ENCODE measurements at regions not wholly inside any gene's neighbourhood (a gene's known extent, or its start where the extent isn't known, plus 50 kb on each side); places are given as distances from the start of the nearest gene placed in this dataset.

- H3K4me1 ChIP-seq (ENCODE audit: control insufficient read depth, insufficient read depth, low read length): peaks cover 2% of the 10 kb centered on the region
- H3K36me3 ChIP-seq (ENCODE audit: control insufficient read depth, insufficient read depth, low read length): no peaks in the 10 kb centered on the region
- no peaks in the 10 kb centered on the region for H3K9me3 ChIP-seq (ENCODE audit: control insufficient read depth, insufficient read depth, low read length)
- H3K9ac ChIP-seq (ENCODE audit: low read depth, low read length): no peak overlapping the region
- H3K27me3 ChIP-seq (ENCODE audit: control insufficient read depth, insufficient read depth, low read length): no peaks in the 10 kb centered on the region
- H3K4me3 ChIP-seq (ENCODE audit: low read depth, low read length): no peak overlapping the region
Measured at GRCh38 chr2:8628179-8628865, 53.5 kb upstream of the ID2 start.

GRCh38 chr2:8628866-8629209 lies 53.0 kb upstream of the ID2 start:
- Histone ChIP-seq H3K9ac (ENCODE audit: low read depth, low read length) (no peak overlapping the region), H3K36me3 (ENCODE audit: control insufficient read depth, insufficient read depth, low read length) (no peaks in the 10 kb centered on the region), H3K4me1 (ENCODE audit: control insufficient read depth, insufficient read depth, low read length) (peaks cover 2% of the 10 kb centered on the region), H3K4me3 (ENCODE audit: low read depth, low read length) (no peak overlapping the region), H3K27me3 (ENCODE audit: control insufficient read depth, insufficient read depth, low read length) (no peaks in the 10 kb centered on the region), H3K9me3 (ENCODE audit: control insufficient read depth, insufficient read depth, low read length) (no peaks in the 10 kb centered on the region)

GRCh38 chr2:8629402-8629801 lies 52.5 kb upstream of the ID2 start:
- Histone ChIP-seq H3K4me3 (ENCODE audit: low read depth, low read length) (no peak overlapping the region), H3K9me3 (ENCODE audit: control insufficient read depth, insufficient read depth, low read length) (no peaks in the 10 kb centered on the region), H3K36me3 (ENCODE audit: control insufficient read depth, insufficient read depth, low read length) (no peaks in the 10 kb centered on the region), H3K9ac (ENCODE audit: low read depth, low read length) (no peak overlapping the region), H3K27me3 (ENCODE audit: control insufficient read depth, insufficient read depth, low read length) (no peaks in the 10 kb centered on the region), H3K4me1 (ENCODE audit: control insufficient read depth, insufficient read depth, low read length) (peaks cover 2% of the 10 kb centered on the region)

- Histone ChIP-seq H3K9ac (ENCODE audit: low read depth, low read length) (no peak overlapping the region), H3K27me3 (ENCODE audit: control insufficient read depth, insufficient read depth, low read length) (peaks cover 2% of the 10 kb centered on the region), H3K9me3 (ENCODE audit: control insufficient read depth, insufficient read depth, low read length) (no peaks in the 10 kb centered on the region), H3K36me3 (ENCODE audit: control insufficient read depth, insufficient read depth, low read length) (no peaks in the 10 kb centered on the region), H3K4me1 (ENCODE audit: control insufficient read depth, insufficient read depth, low read length) (peaks cover 2% of the 10 kb centered on the region), H3K4me3 (ENCODE audit: low read depth, low read length) (no peak overlapping the region)
Measured at GRCh38 chr2:8630676-8631464, 51.0 kb upstream of the ID2 start.

- no peaks in the 10 kb centered on the region for H3K36me3 ChIP-seq (ENCODE audit: control insufficient read depth, insufficient read depth, low read length)
- H3K27me3 ChIP-seq (ENCODE audit: control insufficient read depth, insufficient read depth, low read length): peaks cover 2% of the 10 kb centered on the region
- no peak overlapping the region for H3K4me3 ChIP-seq (ENCODE audit: low read depth, low read length)
- H3K4me1 ChIP-seq (ENCODE audit: control insufficient read depth, insufficient read depth, low read length): peaks cover 2% of the 10 kb centered on the region
- no peaks in the 10 kb centered on the region for H3K9me3 ChIP-seq (ENCODE audit: control insufficient read depth, insufficient read depth, low read length)
- no peak overlapping the region for H3K9ac ChIP-seq (ENCODE audit: low read depth, low read length)
Measured at GRCh38 chr2:8631465-8632005, 50.3 kb upstream of the ID2 start.
